HEK293 (cell line): ENCODE measurements at regions not wholly inside any gene's neighbourhood (a gene's known extent, or its start where the extent isn't known, plus 50 kb on each side); places are given as distances from the start of the nearest gene placed in this dataset.

ENCODE experiments used
- ELK4 ChIP-seq: IDR thresholded peaks from 2 replicates; pipeline ENCODE4 v1.6.1; 2011; ENCODE audit warnings: mild to moderate bottlenecking, low read depth, low read length, borderline replicate concordance
- PATZ1 ChIP-seq: fragments of 450-650 bp; formaldehyde crosslinking; IDR thresholded peaks from 2 replicates; pipeline ENCODE4 v1.5.1; 2016; ENCODE audit warnings: missing biosample characterization, missing genetic modification characterization
- RBAK ChIP-seq: fragments of 450-650 bp; formaldehyde crosslinking; IDR thresholded peaks from 2 replicates; pipeline ENCODE4 v1.5.1; 2016; ENCODE audit warnings: missing biosample characterization, missing genetic modification characterization
- TCF7L2 ChIP-seq: IDR thresholded peaks from 2 replicates; pipeline ENCODE4 v1.6.1; 2011; ENCODE audit warnings: low read depth, mild to moderate bottlenecking, inconsistent platforms, low read length, moderate library complexity, borderline replicate concordance
- ZNF121 ChIP-seq: fragments of 450-650 bp; formaldehyde crosslinking; IDR thresholded peaks from 2 replicates; pipeline ENCODE4 v1.5.1; 2016; ENCODE audit warnings: missing biosample characterization, missing genetic modification characterization
- ZNF239 ChIP-seq: fragments of 450-650 bp; formaldehyde crosslinking; IDR thresholded peaks from 2 replicates; pipeline ENCODE4 v1.5.1; 2016; ENCODE audit warnings: missing biosample characterization, missing genetic modification characterization
- ZNF514 ChIP-seq: fragments of 450-650 bp; formaldehyde crosslinking; IDR thresholded peaks from 2 replicates; pipeline ENCODE4 v1.5.1; 2016; ENCODE audit warnings: missing biosample characterization, missing genetic modification characterization
- ZNF561 ChIP-seq: fragments of 450-650 bp; IDR thresholded peaks from 2 replicates; pipeline ENCODE4 v1.5.1; 2018; ENCODE audit warnings: missing biosample characterization, missing genetic modification characterization, borderline replicate concordance
- ZNF580 ChIP-seq: fragments of 450-650 bp; formaldehyde crosslinking; IDR thresholded peaks from 2 replicates; pipeline ENCODE4 v1.5.1; 2016; ENCODE audit warnings: missing biosample characterization, missing genetic modification characterization
- ZNF777 ChIP-seq: fragments of 450-650 bp; formaldehyde crosslinking; IDR thresholded peaks from 2 replicates; pipeline ENCODE4 v1.5.1; 2017; ENCODE audit warnings: missing biosample characterization, missing genetic modification characterization, borderline replicate concordance
- TF ChIP-seq, protein P1 (sequence below): fragments of 450-650 bp; formaldehyde crosslinking; IDR thresholded peaks from 2 replicates; pipeline ENCODE4 v1.5.1; 2016; ENCODE audit warnings: missing biosample characterization, missing genetic modification characterization

DNA sequence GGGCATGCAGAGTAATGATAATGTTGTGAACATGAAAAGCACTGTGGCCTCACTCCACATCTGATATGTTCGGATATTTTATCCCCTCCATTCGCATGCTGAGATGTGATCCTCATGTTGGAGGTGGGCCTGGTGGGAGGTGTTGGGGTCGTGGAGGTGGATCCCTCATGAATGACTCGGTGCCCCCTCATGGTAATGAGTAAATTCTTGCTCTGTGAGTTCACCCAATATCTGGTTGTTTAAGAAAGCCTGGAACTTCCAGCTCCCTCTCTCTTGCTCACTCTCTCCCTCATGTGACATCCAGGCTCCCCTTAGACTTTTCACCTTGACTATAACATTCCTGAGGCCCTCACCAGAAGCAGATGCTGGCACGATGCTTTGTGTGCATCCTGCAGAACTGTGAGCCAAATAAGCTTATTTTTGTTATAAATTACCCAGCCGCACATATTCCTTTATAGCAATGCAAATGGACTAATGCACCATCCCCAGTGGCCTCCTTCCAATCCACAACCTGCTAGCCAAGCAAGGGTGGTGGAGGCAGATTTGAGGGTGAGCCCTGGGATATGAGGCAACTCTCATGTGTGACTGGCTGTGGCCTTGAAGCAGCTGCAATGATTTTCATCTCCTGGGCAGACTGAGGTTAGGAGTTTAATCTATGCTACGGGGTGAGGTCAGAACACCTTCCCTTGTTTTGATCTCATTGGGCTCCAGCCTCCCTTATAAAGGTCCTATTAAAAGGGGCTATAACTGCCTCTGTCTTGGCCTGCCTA is 276.5 kb downstream of the ETS1 start:
- TF ChIP-seq, protein P1, sequence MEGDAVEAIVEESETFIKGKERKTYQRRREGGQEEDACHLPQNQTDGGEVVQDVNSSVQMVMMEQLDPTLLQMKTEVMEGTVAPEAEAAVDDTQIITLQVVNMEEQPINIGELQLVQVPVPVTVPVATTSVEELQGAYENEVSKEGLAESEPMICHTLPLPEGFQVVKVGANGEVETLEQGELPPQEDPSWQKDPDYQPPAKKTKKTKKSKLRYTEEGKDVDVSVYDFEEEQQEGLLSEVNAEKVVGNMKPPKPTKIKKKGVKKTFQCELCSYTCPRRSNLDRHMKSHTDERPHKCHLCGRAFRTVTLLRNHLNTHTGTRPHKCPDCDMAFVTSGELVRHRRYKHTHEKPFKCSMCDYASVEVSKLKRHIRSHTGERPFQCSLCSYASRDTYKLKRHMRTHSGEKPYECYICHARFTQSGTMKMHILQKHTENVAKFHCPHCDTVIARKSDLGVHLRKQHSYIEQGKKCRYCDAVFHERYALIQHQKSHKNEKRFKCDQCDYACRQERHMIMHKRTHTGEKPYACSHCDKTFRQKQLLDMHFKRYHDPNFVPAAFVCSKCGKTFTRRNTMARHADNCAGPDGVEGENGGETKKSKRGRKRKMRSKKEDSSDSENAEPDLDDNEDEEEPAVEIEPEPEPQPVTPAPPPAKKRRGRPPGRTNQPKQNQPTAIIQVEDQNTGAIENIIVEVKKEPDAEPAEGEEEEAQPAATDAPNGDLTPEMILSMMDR (tag by site-specific recombination): no peak
- TF ChIP-seq ZNF121 (tag by site-specific recombination) (no peak), PATZ1 (no peak), TCF7L2 (no peak), ZNF514 (tag by site-specific recombination) (no peak), RBAK (tag by site-specific recombination) (no peak), ZNF561 (tag by site-specific recombination) (no peak), ZNF239 (tag by site-specific recombination) (no peak), ZNF777 (tag by site-specific recombination) (no peak), ZNF580 (no peak), ELK4 (no peak)
